GM23338 (cell line): ENCODE measurements at regions not wholly inside any gene's neighbourhood (a gene's known extent, or its start where the extent isn't known, plus 50 kb on each side); places are given as distances from the start of the nearest gene placed in this dataset.

ENCODE experiments used
- ATAC-seq: fragments of 200-7000 bp; cut with Tn5 transposase; 3 replicates; pipeline ENCODE4 v1.9.1; 2020
- DNase-seq: peaks from one replicate; pipeline ENCODE4 v3.0.0-alpha.2; 2015; ENCODE audit warnings: low spot score
- H2AFZ ChIP-seq: fragments of 200-600 bp; sonication (generic); 2 replicates; pipeline ENCODE4 v1.8.0; 2016; ENCODE audit warnings: antibody characterized with exemption, mild to moderate bottlenecking, moderate library complexity
- H3F3A ChIP-seq: fragments of 200-600 bp; sonication (generic); replicated peaks from 2 replicates; pipeline ENCODE4 v1.8.0; 2017; ENCODE audit warnings: antibody characterized with exemption, mixed run types, low read depth
- H3K27ac ChIP-seq: fragments of 200-600 bp; sonication (generic); 2 replicates; pipeline ENCODE4 v1.6.1; 2016; ENCODE audit warnings: low read depth
- H3K27me3 ChIP-seq: fragments of 200-600 bp; sonication (generic); 2 replicates; pipeline ENCODE4 v1.8.0; 2016; ENCODE audit warnings: mild to moderate bottlenecking, mixed run types, moderate library complexity; ENCODE audit not compliant: insufficient read depth
- H3K36me3 ChIP-seq: fragments of 200-600 bp; sonication (generic); 2 replicates; pipeline ENCODE4 v1.8.0; 2016; ENCODE audit warnings: mild to moderate bottlenecking; ENCODE audit not compliant: insufficient read depth
- H3K4me1 ChIP-seq: fragments of 200-600 bp; sonication (generic); 2 replicates; pipeline ENCODE4 v1.8.0; 2016; ENCODE audit warnings: mild to moderate bottlenecking, moderate library complexity; ENCODE audit not compliant: insufficient read depth
- H3K4me2 ChIP-seq: fragments of 200-600 bp; sonication (generic); 2 replicates; pipeline ENCODE4 v1.7.1; 2017; ENCODE audit warnings: mixed run types
- H3K4me3 ChIP-seq: fragments of 200-600 bp; sonication (generic); 2 replicates; pipeline ENCODE4 v1.6.1; 2016; ENCODE audit warnings: mixed run types
- H3K79me2 ChIP-seq: fragments of 200-600 bp; sonication (generic); replicated peaks from 2 replicates; pipeline ENCODE4 v1.8.0; 2017; ENCODE audit warnings: mild to moderate bottlenecking; ENCODE audit not compliant: insufficient read depth
- H3K9me2 ChIP-seq: fragments of 200-600 bp; sonication (generic); 2 replicates; pipeline ENCODE4 v1.8.0; 2017; ENCODE audit not compliant: insufficient read depth
- H4K20me1 ChIP-seq: fragments of 200-600 bp; sonication (generic); replicated peaks from 2 replicates; pipeline ENCODE4 v1.8.0; 2017; ENCODE audit warnings: mild to moderate bottlenecking; ENCODE audit not compliant: insufficient read depth
- H3K27ac Mint-ChIP-seq: 2 replicates; pipeline ENCODE4 v1.8.0; 2020; ENCODE audit warnings: inconsistent platforms, mild to moderate bottlenecking, moderate library complexity, mixed read lengths
- H3K27me3 Mint-ChIP-seq: 3 replicates; pipeline ENCODE4 v1.8.0; 2022; ENCODE audit warnings: low read depth, mild to moderate bottlenecking, moderate library complexity, mixed read lengths, inconsistent platforms; ENCODE audit not compliant: insufficient read depth, poor library complexity
- H3K36me3 Mint-ChIP-seq: 3 replicates; pipeline ENCODE4 v1.8.0; 2021; ENCODE audit warnings: low read depth, mild to moderate bottlenecking, inconsistent platforms, moderate library complexity, mixed read lengths
- H3K4me1 Mint-ChIP-seq: 3 replicates; pipeline ENCODE4 v1.8.0; 2020; ENCODE audit warnings: mild to moderate bottlenecking, inconsistent platforms, mixed read lengths
- H3K4me3 Mint-ChIP-seq: 3 replicates; pipeline ENCODE4 v1.8.0; 2021; ENCODE audit warnings: moderate library complexity, mild to moderate bottlenecking, inconsistent platforms, mixed read lengths
- H3K9me3 Mint-ChIP-seq: 3 replicates; pipeline ENCODE4 v1.8.0; 2020; ENCODE audit warnings: moderate library complexity, mild to moderate bottlenecking, inconsistent platforms, mixed read lengths
- CTCF ChIP-seq, 2 experiments: fragments of 200-600 bp in 1 of 2; sonication (generic) in 1 of 2; conservative IDR thresholded peaks; 2 replicates each; pipeline versions ENCODE4 v1.5.1 to v1.6.1; 2016 to 2017; ENCODE audit warnings: antibody characterized with exemption in 2 of 2, low read depth in 2 of 2, mild to moderate bottlenecking in 2 of 2, moderate library complexity in 1 of 2
- ETS1 ChIP-seq: IDR thresholded peaks from 2 replicates; pipeline ENCODE4 v1.6.1; 2016; ENCODE audit warnings: antibody characterized with exemption
- EZH2 ChIP-seq: fragments of 200-600 bp; sonication (generic); IDR thresholded peaks from one replicate; pipeline ENCODE4 v1.8.0; 2017; ENCODE audit warnings: antibody characterized with exemption, mild to moderate bottlenecking, low read depth; ENCODE audit not compliant: unreplicated experiment
- EZH2phosphoT487 ChIP-seq: fragments of 200-600 bp; sonication (generic); IDR thresholded peaks from one replicate; pipeline ENCODE4 v1.8.1; 2018; ENCODE audit warnings: antibody characterized with exemption; ENCODE audit not compliant: unreplicated experiment
- POLR2AphosphoS5 ChIP-seq: IDR thresholded peaks from 2 replicates; pipeline ENCODE4 v1.6.1; 2016; ENCODE audit warnings: antibody characterized with exemption, low read depth
- REST ChIP-seq: IDR thresholded peaks from one replicate; pipeline ENCODE4 v1.6.1; 2018; ENCODE audit warnings: antibody characterized with exemption; ENCODE audit not compliant: unreplicated experiment
- STAT1 ChIP-seq: IDR thresholded peaks from one replicate; pipeline ENCODE4 v1.6.1; 2016; ENCODE audit warnings: antibody characterized with exemption; ENCODE audit not compliant: unreplicated experiment
- ZNF114 ChIP-seq: fragments of 250-450 bp; sonication (Bioruptor Pico); IDR thresholded peaks from 2 replicates; pipeline ENCODE4 v1.5.0; 2020; ENCODE audit warnings: mild to moderate bottlenecking, moderate library complexity
- ZNF331 ChIP-seq: fragments of 250-450 bp; sonication (Bioruptor Pico); IDR thresholded peaks from 2 replicates; pipeline ENCODE4 v1.5.0; 2020; ENCODE audit warnings: low read depth, mild to moderate bottlenecking, moderate library complexity
- ZNF462 ChIP-seq: fragments of 250-450 bp; sonication (Bioruptor Pico); IDR thresholded peaks from 2 replicates; pipeline ENCODE4 v1.5.0; 2020; ENCODE audit warnings: mild to moderate bottlenecking, moderate library complexity

- TF ChIP-seq ZNF462 (no peak), ZNF114 (CRISPR knock-in tag) (no peak), REST (no peak), EZH2 (no peak), EZH2phosphoT487 (no peak)
These were observed 70.4 kb upstream of the SIMC1 start (continued) for GRCh38 chr5:176167800-176168199.

- no peaks in the 10 kb centered on the region for H3K36me3 Mint-ChIP-seq
- no peak for TF ChIP-seq POLR2AphosphoS5
- TF ChIP-seq ETS1, result no peak
- TF ChIP-seq CTCF (conservative IDR thresholded peaks at IDR 0.05; ENCODE audit: low read depth in 2 of 2), result no peak
- TF ChIP-seq ZNF331 (CRISPR knock-in tag), result no peak
- TF ChIP-seq STAT1, result no peak
- no peak for TF ChIP-seq EZH2phosphoT487
These were observed 68.7 kb upstream of the SIMC1 start for GRCh38 chr5:176169393-176170063.

More at GRCh38 chr5:176169393-176170063, 68.7 kb upstream of the SIMC1 start:
- H3K4me3 Mint-ChIP-seq, result no peak overlapping the region
- ATAC-seq (no peak), DNase-seq (no peak)
- Histone ChIP-seq H3K79me2 (no peaks in the 10 kb centered on the region), H3K4me1 (no peaks in the 10 kb centered on the region), H2AFZ (no peak overlapping the region), H3K9me2 (no peaks in the 10 kb centered on the region), H3F3A (no peaks in the 10 kb centered on the region), H3K4me3 (no peak overlapping the region), H3K27me3 (peaks cover 26% of the 10 kb centered on the region), H3K36me3 (no peaks in the 10 kb centered on the region), H3K4me2 (no peak overlapping the region), H3K27ac (no peak overlapping the region), H4K20me1 (no peaks in the 10 kb centered on the region)
- no peak overlapping the region for H3K27ac Mint-ChIP-seq
- peaks cover 4% of the 10 kb centered on the region for H3K27me3 Mint-ChIP-seq
- no peaks in the 10 kb centered on the region for H3K9me3 Mint-ChIP-seq
- peaks cover 19% of the 10 kb centered on the region for H3K4me1 Mint-ChIP-seq
